NB4 (cell line): ENCODE measurements at regions not wholly inside any gene's neighbourhood (a gene's known extent, or its start where the extent isn't known, plus 50 kb on each side); places are given as distances from the start of the nearest gene placed in this dataset.

ENCODE experiments used
- CTCF ChIP-seq: IDR thresholded peaks from one replicate; pipeline ENCODE4 v1.5.1; 2012; ENCODE audit warnings: low read depth, low read length
- MAX ChIP-seq: IDR thresholded peaks from 2 replicates; pipeline ENCODE4 v1.6.1; 2011; ENCODE audit warnings: low read depth, low read length
- MYC ChIP-seq: IDR thresholded peaks from 2 replicates; pipeline ENCODE4 v1.6.1; 2011; ENCODE audit warnings: low read depth, low read length
- POLR2A ChIP-seq: IDR thresholded peaks from 2 replicates; pipeline ENCODE4 v1.6.1; 2011; ENCODE audit warnings: mild to moderate bottlenecking; ENCODE audit not compliant: insufficient read length; ENCODE audit errors: extremely low read depth

- TF ChIP-seq POLR2A (no peak), MYC (no peak), MAX (no peak), CTCF (no peak)
Measured at GRCh38 chr10:130430852-130431704, 294.9 kb downstream of the GLRX3 start.
